MG63 (cell line): ENCODE measurements at regions not wholly inside any gene's neighbourhood (a gene's known extent, or its start where the extent isn't known, plus 50 kb on each side); places are given as distances from the start of the nearest gene placed in this dataset.

Source experiments
- DNase-seq: peaks from one replicate; pipeline ENCODE4 v3.0.0-alpha.2; 2020
- H3K27me3 ChIP-seq: fragments of 250-450 bp; sonication (Bioruptor Pico); 2 replicates; pipeline ENCODE4 v1.5.1; 2020; ENCODE audit warnings: mild to moderate bottlenecking, moderate library complexity
- H3K36me3 ChIP-seq: fragments of 250-450 bp; sonication (Bioruptor Pico); 2 replicates; pipeline ENCODE4 v1.5.1; 2020; ENCODE audit warnings: mild to moderate bottlenecking, moderate library complexity
- H3K4me3 ChIP-seq: fragments of 250-450 bp; sonication (Bioruptor Pico); 2 replicates; pipeline ENCODE4 v1.5.1; 2020; ENCODE audit warnings: mild to moderate bottlenecking, moderate library complexity
- H3K9me3 ChIP-seq: fragments of 250-450 bp; sonication (Bioruptor Pico); 2 replicates; pipeline ENCODE4 v1.5.1; 2020; ENCODE audit warnings: mild to moderate bottlenecking, moderate library complexity

DNA sequence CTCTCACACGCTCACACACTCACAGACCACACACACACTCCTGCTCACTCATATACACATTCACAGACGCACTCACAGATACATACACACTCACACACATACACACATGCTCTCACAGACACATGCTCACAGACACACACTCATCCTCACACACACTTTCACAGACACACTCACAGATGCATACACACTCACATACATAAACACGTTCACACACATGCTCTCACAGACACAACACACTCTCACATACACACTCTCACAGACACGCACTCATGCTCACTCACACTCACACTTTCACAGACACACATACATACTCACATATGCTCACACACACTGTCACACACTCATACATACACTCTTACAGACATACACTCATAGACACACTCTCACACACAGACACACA, 82.2 kb downstream of the IRX2 start:
- no peaks in the 10 kb centered on the region for H3K36me3 ChIP-seq
- peaks cover 11% of the 10 kb centered on the region for H3K27me3 ChIP-seq
- no peak for DNase-seq
- no peak overlapping the region for H3K4me3 ChIP-seq
- no peaks in the 10 kb centered on the region for H3K9me3 ChIP-seq

DNA sequence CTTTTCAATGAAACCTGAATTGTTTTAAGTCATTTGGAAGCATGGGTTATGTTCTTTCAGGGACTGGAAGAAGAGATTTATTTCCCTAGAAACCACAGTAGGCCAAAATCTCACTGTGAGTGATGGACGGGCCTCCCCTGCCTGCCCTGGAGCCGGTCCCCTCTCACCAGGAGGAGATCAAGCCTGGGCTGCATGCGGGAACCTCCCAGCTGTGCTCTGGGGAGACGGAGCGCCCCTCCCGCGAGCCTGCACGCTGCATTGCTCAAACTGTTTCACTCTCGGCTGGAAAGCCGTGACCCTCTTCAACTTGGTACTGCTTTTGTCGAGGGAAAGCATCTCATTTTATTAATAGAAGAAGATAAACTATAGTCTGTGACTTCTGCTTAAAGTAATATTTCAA, 85.4 kb downstream of the IRX2 start:
- Histone ChIP-seq H3K36me3 (no peaks in the 10 kb centered on the region), H3K4me3 (no peak overlapping the region), H3K27me3 (peaks cover 4% of the 10 kb centered on the region; the same call in 1 of the 2 replicates), H3K9me3 (no peaks in the 10 kb centered on the region)
- DNase-seq: no peak

DNA sequence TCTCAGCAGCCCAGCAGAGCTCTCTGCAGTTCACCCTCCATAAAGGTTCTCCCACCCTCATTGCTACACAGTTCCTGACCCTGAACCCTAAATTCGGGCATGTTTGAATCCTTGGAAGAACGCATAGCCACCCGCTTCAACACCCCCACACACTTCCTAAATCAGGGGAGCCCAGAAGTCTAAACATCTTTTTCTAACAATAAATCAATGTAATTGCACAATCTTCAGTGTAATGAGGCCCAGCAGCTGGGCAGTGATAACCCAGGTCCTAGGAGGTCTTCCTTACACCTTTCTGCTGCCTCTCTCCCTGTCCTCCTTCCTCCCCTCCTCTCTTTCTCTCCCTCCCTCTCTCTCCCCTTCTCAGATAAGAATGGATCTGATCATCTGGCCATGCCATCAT, 88.0 kb downstream of the IRX2 start:
- Histone ChIP-seq H3K27me3 (peaks cover 4% of the 10 kb centered on the region; the same call in 1 of the 2 replicates), H3K36me3 (no peaks in the 10 kb centered on the region), H3K9me3 (no peaks in the 10 kb centered on the region), H3K4me3 (no peak overlapping the region)
- DNase-seq: no peak

DNA sequence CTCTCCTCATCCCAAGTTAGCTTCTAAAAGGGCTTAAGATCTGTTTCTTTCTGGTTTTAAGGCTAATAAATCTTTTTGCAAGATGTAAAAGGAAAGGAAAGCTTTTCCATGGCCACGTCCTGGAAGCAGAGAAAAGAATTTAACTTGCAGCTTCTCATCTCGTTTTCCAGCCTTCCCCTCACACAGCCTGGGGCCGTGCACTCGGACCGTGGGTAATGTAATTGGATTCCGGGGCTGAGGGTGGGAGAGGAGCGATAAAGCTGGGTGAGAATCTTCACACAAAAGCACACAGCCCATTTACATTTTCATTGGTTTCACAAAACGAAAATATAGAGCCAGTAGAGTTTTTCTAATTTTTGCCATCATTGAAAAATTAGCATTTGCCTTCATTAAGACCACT, 91.2 kb downstream of the IRX2 start:
- H3K4me3 ChIP-seq: no peak overlapping the region
- no peaks in the 10 kb centered on the region for H3K9me3 ChIP-seq
- no peaks in the 10 kb centered on the region for H3K36me3 ChIP-seq
- no peak for DNase-seq
- H3K27me3 ChIP-seq: peaks cover 12% of the 10 kb centered on the region; the same call in 1 of the 2 replicates

DNA sequence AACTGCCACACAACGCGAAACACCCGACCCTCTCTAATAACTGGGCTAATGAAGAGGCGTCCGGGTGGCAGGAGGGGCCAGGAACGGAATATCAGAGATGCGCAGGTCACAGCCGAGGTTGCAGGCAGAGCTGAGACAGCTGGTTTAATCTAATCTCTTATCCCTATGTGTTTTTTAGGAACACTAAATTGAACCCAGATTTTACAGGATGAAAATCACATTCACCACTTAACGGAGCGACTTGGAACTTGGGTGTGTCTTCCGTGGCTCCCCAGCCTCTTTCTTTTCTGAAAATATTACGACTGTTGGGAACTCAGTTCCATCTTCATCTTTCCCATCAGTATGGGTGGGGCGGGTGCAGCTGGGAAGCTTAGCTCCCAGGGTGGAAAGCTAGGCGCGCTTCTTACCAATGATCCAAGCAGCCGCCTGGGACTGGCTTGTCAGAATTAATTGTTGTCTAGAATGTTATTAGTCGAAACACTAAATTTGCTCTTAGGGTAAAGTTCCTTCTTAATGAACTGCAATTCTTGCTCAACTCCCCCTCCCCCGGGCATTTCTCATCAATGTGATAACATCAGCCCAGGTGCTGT, 92.5 kb downstream of the IRX2 start:
- no peak for DNase-seq
- no peak overlapping the region for H3K4me3 ChIP-seq
- no peaks in the 10 kb centered on the region for H3K36me3 ChIP-seq
- H3K9me3 ChIP-seq: no peaks in the 10 kb centered on the region
- peaks cover 22% of the 10 kb centered on the region for H3K27me3 ChIP-seq

DNA sequence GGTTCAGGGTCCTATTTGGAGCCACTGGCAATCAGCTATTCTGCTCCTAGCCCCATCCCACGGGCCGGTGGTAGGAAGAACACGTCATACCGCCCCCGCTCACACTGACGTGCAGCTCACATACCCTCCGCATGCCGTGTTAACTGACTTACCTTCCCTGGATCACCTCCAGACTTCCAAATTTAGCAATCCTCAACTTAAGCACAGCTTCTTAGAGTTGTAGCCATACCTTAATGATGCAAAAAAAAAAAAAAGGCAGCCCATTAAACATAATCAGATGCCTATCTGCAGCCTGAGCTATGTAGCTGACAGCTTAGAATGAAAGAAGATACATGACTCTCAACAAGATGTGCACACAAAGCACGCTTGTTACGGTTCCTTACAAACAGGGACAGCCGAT, 93.0 kb downstream of the IRX2 start:
- no peak overlapping the region for H3K4me3 ChIP-seq
- H3K9me3 ChIP-seq: no peaks in the 10 kb centered on the region
- H3K27me3 ChIP-seq: peaks cover 26% of the 10 kb centered on the region
- DNase-seq: no peak
- H3K36me3 ChIP-seq: no peaks in the 10 kb centered on the region

DNA sequence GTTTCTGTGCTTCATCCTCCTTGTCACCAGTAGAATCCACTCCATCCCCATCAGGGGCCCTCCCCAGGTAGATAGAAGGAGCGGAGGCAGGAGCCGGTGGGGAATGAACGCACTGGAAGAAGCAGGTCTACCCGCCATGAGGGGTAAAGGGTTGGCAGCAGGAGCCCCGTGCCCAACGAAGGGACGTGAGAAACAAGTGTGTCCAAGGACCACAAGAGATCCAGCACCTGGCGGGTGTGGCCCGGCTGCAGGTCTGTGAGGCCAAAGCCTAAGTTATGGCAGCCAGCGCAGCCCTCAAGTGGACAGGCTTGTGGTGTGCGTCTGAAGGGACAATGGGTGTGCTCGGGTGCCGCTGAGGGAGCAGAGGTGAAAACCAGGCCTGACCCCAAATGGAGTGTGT, 94.3 kb downstream of the IRX2 start:
- no peaks in the 10 kb centered on the region for H3K36me3 ChIP-seq
- DNase-seq: no peak
- peaks cover 31% of the 10 kb centered on the region for H3K27me3 ChIP-seq
- H3K9me3 ChIP-seq: no peaks in the 10 kb centered on the region
- H3K4me3 ChIP-seq: no peak overlapping the region

DNA sequence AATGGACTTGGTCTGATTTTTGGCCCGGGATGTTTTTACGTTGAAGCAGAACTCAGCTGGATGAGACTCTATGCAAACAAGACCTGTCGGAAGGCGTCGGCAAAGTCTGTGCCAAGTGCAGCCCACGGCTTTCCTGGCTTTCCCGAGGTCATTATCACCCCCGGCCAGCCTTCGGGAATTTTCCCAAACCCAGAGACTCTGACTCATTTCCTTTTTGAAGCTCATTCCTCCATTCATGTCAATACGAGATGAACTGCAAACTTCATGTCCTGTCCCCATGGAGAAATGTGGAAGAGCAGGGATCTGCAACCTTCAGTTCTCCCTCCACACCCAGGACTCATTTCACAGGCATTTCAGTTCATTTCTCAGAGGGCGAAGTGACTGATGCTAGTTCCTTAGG, 95.3 kb downstream of the IRX2 start:
- H3K36me3 ChIP-seq: no peaks in the 10 kb centered on the region
- peaks cover 38% of the 10 kb centered on the region for H3K27me3 ChIP-seq
- H3K9me3 ChIP-seq: no peaks in the 10 kb centered on the region
- peak; percentile 73 for DNase-seq
- no peak overlapping the region for H3K4me3 ChIP-seq

DNA sequence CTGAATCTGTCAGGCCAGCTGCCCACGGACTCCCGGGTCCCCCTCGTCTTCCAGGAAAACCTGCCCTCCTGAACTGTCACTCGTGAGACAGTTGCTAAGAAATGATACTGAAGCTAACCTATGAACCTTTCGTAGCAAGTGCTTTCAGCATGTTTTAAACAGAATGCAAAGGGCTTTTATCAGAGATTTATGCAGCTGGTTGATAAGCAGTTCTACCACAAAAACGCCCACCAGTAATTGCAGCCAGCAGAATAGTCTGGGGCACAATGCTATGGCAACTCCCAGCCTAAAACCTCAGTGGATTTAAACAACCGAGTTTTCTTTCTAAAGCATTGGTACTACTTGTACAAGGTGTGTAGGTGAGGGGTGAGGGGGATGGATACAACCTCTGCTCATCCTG, 97.5 kb downstream of the IRX2 start:
- no peak for DNase-seq
- no peaks in the 10 kb centered on the region for H3K9me3 ChIP-seq
- peaks cover 44% of the 10 kb centered on the region for H3K27me3 ChIP-seq
- no peak overlapping the region for H3K4me3 ChIP-seq
- no peaks in the 10 kb centered on the region for H3K36me3 ChIP-seq

DNA sequence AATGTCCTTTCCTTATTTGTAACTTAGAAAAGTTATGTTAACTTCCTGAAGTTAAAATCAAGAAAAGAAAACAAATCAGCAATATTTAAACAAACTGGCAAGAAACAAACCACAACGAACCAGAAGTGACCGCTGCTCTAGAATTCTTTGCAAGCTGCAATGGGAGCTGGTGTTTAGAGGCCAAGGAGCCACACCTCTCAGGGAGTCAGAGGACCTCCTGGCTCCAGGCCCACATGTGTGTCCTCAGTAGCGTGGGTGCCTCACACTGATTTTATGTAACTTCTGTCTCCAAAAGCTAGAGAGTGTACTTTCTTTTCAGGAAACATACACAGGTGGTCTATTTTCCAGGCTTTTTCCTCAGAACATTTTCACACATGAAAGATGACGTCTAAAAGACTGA, 100.4 kb downstream of the IRX2 start:
- Histone ChIP-seq H3K9me3 (no peaks in the 10 kb centered on the region), H3K4me3 (no peak overlapping the region), H3K27me3 (peaks cover 51% of the 10 kb centered on the region), H3K36me3 (no peaks in the 10 kb centered on the region)
- no peak for DNase-seq

DNA sequence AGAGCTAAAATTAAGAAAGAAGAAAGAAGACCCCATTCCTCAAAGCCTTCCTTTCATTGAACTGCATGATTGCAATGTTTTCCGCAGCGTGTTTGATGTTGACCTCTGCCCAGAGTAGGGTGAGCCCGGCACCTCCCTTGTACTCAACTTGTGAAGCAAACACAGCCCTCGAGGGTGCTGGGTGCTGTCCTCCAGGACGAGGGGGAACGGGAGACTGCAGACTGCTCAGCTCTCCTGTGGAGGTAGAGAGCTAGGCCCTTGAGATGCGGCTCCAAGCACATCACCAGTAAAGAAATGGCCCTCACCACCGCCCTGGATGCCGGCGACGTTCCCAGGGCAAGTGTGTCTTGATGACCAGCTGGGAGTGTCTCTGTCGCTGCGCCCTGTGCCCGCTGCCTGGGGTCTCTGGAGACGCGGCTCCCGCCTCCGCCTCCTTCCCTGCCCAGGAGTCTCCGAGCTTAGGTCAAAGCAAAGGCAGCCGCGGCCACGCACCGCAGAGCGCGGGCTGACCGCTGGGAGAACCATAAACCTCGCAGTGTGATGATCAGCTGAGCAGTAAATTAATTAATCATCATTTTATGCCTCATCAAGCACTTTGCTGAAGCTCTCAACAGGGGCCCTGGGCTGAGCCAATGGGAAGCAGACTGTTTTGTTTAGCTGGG, 108.7 kb downstream of the IRX2 start:
- DNase-seq: no peak

DNA sequence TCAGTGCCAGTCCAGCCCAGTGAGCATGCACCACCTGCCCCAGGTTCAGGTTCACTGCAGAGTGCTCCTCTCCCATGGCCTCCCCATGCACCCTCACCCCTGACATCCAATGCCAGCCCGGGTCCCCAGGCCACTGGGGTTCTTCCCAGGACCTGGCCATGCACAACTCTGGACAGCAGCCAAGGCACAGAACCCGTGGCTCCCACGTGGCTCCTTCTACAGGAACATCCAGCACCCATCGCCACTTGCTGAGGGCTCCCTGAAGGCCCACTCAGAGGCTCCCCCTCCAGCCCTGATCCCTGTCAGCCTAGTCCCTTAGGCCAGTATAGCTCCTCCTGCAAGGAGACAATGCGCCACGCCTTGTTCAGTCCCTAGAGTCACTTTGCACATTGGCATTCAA, 110.8 kb downstream of the IRX2 start:
- peaks cover 3% of the 10 kb centered on the region; the same call in 1 of the 2 replicates for H3K27me3 ChIP-seq
- no peaks in the 10 kb centered on the region for H3K36me3 ChIP-seq
- no peak for DNase-seq
- H3K4me3 ChIP-seq: no peak overlapping the region
- H3K9me3 ChIP-seq: no peaks in the 10 kb centered on the region

More for the DNA sequence above, 108.7 kb downstream of the IRX2 start:
- Histone ChIP-seq H3K27me3 (peaks cover 7% of the 10 kb centered on the region), H3K4me3 (no peak overlapping the region), H3K9me3 (no peaks in the 10 kb centered on the region), H3K36me3 (no peaks in the 10 kb centered on the region)

DNA sequence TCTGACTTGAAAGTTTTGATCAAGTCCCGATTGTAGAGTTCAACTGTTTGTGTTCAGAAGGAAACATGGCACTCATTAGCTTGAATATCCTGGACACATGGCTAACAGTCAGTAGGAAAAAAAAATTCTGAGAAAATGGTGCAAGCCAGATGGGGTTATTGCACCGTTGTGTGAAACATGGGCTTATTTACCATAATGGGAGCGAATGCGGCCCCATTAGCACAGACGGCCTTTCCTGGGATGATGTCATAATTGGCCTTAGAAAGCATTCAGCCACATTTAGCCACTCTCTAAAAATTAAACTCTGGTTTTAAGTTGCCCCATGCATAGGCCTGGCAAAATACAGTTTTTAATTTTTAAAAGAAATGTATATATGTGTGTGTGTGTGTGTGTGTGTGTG, 112.1 kb downstream of the IRX2 start:
- Histone ChIP-seq H3K27me3 (peaks cover 5% of the 10 kb centered on the region; the same call in 1 of the 2 replicates), H3K36me3 (no peaks in the 10 kb centered on the region), H3K4me3 (no peak overlapping the region), H3K9me3 (no peaks in the 10 kb centered on the region; the same call in 1 of the 2 replicates)
- DNase-seq: no peak

DNA sequence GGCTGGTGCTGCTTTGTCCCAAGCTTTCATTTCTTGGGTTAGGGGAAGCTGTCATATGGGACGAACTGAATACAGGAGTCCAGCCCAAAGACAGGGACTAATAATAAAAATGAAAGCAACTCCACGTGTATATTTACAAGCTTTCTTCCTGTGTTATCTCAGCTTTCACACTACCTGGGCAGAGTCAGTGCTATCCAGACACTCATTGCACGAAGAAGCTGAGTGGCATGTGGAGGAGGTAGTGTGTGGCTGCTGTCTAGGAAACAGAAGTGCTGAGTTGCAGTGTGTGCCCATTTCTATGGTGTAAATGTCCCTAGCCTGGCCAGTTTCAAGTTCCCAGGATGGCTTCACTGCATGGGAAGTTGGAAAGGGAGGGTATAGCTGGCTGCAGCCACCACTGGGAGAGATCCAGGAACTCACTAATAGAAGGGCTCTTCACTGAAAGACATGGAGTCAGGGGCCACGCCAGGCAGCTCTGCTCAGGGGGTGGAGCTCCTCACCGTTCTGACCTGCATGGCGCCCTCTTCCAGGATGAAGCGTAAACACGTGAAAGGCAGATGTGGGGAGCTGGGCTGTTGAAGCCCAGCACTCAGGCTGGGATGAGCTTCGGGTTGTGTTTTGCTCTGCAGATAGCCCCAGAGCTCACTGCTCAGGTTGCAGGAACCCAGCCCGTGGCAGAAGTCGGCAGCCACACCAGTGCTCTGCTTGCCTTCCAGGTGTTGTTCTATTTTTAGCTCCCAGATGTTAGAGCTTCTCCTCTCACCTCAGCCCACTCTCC, 116.9 kb downstream of the IRX2 start:
- Histone ChIP-seq H3K4me3 (no peak overlapping the region), H3K27me3 (peaks cover 23% of the 10 kb centered on the region), H3K36me3 (no peaks in the 10 kb centered on the region), H3K9me3 (no peaks in the 10 kb centered on the region; the same call in 1 of the 2 replicates)
- no peak for DNase-seq

DNA sequence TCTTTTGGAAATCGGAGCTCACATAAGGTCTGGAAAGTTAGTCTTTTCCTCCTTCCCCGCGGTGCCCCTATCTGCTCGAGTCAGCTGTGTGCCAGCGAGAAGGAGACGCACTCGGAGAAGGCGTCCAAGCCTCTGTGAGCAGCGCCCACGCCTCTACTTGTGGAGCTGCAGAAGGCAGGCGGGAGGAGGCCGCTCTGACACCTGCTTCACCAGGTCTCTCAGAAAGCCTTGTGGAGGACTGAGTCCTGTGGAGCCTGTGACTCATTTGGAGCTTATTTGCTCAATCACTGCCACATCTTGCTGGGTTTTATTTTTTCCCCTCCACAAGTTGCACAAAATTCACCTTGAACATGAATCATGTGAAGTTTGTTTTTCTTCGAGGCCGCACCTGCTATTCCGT, 117.5 kb downstream of the IRX2 start:
- Histone ChIP-seq H3K27me3 (peaks cover 23% of the 10 kb centered on the region), H3K9me3 (no peaks in the 10 kb centered on the region; the same call in 1 of the 2 replicates), H3K36me3 (no peaks in the 10 kb centered on the region), H3K4me3 (no peak overlapping the region)
- DNase-seq: no peak

DNA sequence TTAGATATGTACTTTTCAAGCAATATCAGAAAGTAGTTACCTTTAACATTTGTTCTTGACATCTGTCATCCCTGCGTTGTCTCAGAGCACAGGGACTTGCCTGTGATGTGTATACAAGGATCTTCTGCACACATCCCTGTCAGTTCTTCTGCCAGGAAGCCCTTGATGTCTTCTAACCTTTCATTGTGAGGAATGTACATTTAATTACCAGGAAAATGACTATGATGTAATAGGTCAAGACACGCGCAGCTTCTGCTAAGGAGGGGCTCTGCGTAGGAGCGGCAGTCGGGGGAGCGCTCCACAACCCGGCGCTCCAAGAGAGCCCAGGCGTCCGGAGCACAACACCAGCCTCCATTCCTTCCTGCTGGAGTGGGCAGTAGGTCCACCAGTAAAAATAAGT, 119.7 kb downstream of the IRX2 start:
- H3K27me3 ChIP-seq: peaks cover 22% of the 10 kb centered on the region
- no peaks in the 10 kb centered on the region for H3K36me3 ChIP-seq
- no peak overlapping the region for H3K4me3 ChIP-seq
- DNase-seq: no peak
- no peaks in the 10 kb centered on the region; the same call in 1 of the 2 replicates for H3K9me3 ChIP-seq

DNA sequence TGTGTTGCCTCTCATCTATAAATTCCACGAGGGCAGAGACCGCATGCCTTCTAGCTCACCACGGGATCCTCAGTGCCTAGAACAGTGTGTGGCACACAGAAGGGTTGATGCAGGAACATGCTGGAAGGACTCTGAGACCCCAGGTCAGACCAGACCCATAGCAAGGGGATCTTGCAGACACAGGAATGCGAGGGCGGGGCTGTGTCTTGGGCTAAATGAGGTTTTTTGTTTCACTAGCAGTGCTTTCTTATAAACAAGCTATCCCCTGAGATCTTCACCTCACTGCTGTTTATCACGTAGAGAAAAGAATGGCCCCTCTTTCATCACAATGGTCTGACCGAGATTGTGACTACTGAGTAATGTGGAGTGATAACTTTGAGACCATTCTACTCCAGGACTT, 122.4 kb downstream of the IRX2 start:
- Histone ChIP-seq H3K27me3 (peaks cover 36% of the 10 kb centered on the region), H3K4me3 (no peak overlapping the region), H3K36me3 (no peaks in the 10 kb centered on the region), H3K9me3 (no peaks in the 10 kb centered on the region)
- DNase-seq: no peak

DNA sequence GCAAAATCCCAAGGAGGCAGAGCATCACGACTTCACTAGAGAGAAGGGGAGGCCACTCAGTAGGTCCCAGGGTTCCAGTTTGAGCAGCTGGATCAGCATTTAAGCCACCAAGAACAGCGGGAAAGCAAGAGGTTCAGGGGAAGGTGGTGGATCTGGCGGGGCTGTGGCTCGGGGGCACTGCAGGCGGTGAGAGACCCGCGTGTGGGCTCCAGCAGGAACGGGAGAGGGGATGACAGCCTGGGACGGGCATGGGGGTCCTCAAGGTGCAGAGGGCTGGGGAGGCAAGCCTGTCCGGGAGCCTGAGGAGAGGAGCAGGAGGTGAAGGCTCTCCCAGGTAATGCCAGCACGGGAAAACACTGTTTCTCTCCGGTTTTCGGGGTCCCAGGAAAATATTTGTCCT, 123.6 kb downstream of the IRX2 start:
- Histone ChIP-seq H3K9me3 (no peaks in the 10 kb centered on the region), H3K27me3 (peaks cover 35% of the 10 kb centered on the region), H3K4me3 (no peak overlapping the region), H3K36me3 (no peaks in the 10 kb centered on the region)
- DNase-seq: no peak
